DND-41 (cell line): ENCODE measurements at regions not wholly inside any gene's neighbourhood (a gene's known extent, or its start where the extent isn't known, plus 50 kb on each side); places are given as distances from the start of the nearest gene placed in this dataset.
"Not testable (repeated sequence)": the region's sequence is repeated elsewhere in the genome, so short reads cannot be mapped to it uniquely, and the experiment has no call there.

Experiments used
- ATAC-seq: fragments of 200-7000 bp; cut with Tn5 transposase; 3 replicates; pipeline ENCODE4 v1.9.1; 2021; ENCODE audit warnings: low read depth; ENCODE audit not compliant: insufficient read depth
- DNase-seq: peaks from one replicate; pipeline ENCODE4 v3.0.0-alpha.2; 2020
- H2AFZ ChIP-seq: 2 replicates; pipeline ENCODE4 v1.6.0; 2012; ENCODE audit warnings: low read depth, low read length
- H3K27ac ChIP-seq: 2 replicates; pipeline ENCODE4 v1.5.1; 2012; ENCODE audit warnings: low read length, inconsistent platforms
- H3K27me3 ChIP-seq: fragments of 200-600 bp; sonication (generic); 2 replicates; pipeline ENCODE4 v1.6.0; 2012; ENCODE audit warnings: low read length, mild to moderate bottlenecking, inconsistent platforms; ENCODE audit not compliant: insufficient read depth, poor library complexity
- H3K36me3 ChIP-seq: 2 replicates; pipeline ENCODE4 v1.5.1; 2012; ENCODE audit warnings: low read length, inconsistent platforms; ENCODE audit not compliant: insufficient read depth
- H3K4me1 ChIP-seq: 2 replicates; pipeline ENCODE4 v1.5.1; 2012; ENCODE audit warnings: mild to moderate bottlenecking, low read length; ENCODE audit not compliant: insufficient read depth
- H3K4me2 ChIP-seq: 2 replicates; pipeline ENCODE4 v1.6.0; 2012; ENCODE audit warnings: mild to moderate bottlenecking, moderate library complexity, low read length, inconsistent platforms; ENCODE audit not compliant: insufficient read depth
- H3K4me3 ChIP-seq, 2 experiments: fragments of 200-600 bp in 1 of 2; shearing (Covaris generic) in 1 of 2; 2 replicates each; pipeline ENCODE4 v1.5.1; 2012 to 2016; ENCODE audit warnings: inconsistent platforms in 2 of 2, low read length in 2 of 2, mild to moderate bottlenecking in 2 of 2, low read depth in 1 of 2, moderate library complexity in 1 of 2
- H3K79me2 ChIP-seq: 2 replicates; pipeline ENCODE4 v1.6.0; 2012; ENCODE audit warnings: low read length, inconsistent platforms; ENCODE audit not compliant: insufficient read depth
- H3K9ac ChIP-seq: 2 replicates; pipeline ENCODE4 v1.6.0; 2012; ENCODE audit warnings: low read depth, mild to moderate bottlenecking, inconsistent platforms, low read length, moderate library complexity
- H3K9me3 ChIP-seq: 2 replicates; pipeline ENCODE4 v1.5.1; 2012; ENCODE audit warnings: low read length, moderate library complexity, mild to moderate bottlenecking, inconsistent platforms; ENCODE audit not compliant: insufficient read depth, severe bottlenecking
- H4K20me1 ChIP-seq: 2 replicates; pipeline ENCODE4 v1.6.0; 2012; ENCODE audit warnings: low read length; ENCODE audit not compliant: insufficient read depth
- EZH2 ChIP-seq: IDR thresholded peaks from 3 replicates; pipeline ENCODE4 v1.6.1; 2012; ENCODE audit warnings: borderline replicate concordance, low read depth, mild to moderate bottlenecking, moderate library complexity, low read length, inconsistent platforms; ENCODE audit not compliant: severe bottlenecking
- TF ChIP-seq, protein P1 (sequence below): IDR thresholded peaks from 2 replicates; pipeline ENCODE4 v1.5.1; 2012; ENCODE audit warnings: borderline replicate concordance, low read length, moderate library complexity, mild to moderate bottlenecking; ENCODE audit not compliant: poor library complexity, severe bottlenecking; ENCODE audit errors: extremely low read depth

DNA sequence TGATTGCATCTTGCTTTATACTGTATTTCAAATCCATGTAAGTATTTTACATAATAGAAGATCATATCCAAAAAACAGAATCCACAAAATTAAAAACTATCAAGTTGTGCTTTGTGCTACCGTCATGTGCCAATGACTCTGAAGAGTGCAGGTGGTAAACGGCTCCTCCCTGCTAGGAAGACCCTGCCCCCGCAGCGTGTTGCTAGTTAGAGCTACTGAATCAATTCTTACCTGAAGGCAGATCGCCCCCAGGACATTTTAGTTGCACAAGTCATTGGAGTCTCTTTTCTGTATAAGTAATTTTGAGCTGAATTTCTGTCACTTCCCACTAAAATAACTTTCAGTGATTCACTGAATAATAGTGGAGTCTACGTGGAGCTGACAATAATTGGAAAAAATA lies 599.5 kb upstream of the ZFP42 start:
- no peaks in the 10 kb centered on the region for H3K27me3 ChIP-seq
- H3K4me2 ChIP-seq: no peak overlapping the region
- no peak for ATAC-seq
- no peak for DNase-seq
- no peak for TF ChIP-seq EZH2
- TF ChIP-seq, protein P1, sequence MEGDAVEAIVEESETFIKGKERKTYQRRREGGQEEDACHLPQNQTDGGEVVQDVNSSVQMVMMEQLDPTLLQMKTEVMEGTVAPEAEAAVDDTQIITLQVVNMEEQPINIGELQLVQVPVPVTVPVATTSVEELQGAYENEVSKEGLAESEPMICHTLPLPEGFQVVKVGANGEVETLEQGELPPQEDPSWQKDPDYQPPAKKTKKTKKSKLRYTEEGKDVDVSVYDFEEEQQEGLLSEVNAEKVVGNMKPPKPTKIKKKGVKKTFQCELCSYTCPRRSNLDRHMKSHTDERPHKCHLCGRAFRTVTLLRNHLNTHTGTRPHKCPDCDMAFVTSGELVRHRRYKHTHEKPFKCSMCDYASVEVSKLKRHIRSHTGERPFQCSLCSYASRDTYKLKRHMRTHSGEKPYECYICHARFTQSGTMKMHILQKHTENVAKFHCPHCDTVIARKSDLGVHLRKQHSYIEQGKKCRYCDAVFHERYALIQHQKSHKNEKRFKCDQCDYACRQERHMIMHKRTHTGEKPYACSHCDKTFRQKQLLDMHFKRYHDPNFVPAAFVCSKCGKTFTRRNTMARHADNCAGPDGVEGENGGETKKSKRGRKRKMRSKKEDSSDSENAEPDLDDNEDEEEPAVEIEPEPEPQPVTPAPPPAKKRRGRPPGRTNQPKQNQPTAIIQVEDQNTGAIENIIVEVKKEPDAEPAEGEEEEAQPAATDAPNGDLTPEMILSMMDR: no peak
- no peak overlapping the region for H2AFZ ChIP-seq
- no peak overlapping the region for H3K4me3 ChIP-seq
- H3K79me2 ChIP-seq: no peaks in the 10 kb centered on the region
- no peak overlapping the region for H3K27ac ChIP-seq
- no peak overlapping the region for H3K9ac ChIP-seq
- no peaks in the 10 kb centered on the region for H4K20me1 ChIP-seq
- no peaks in the 10 kb centered on the region for H3K4me1 ChIP-seq
- no peaks in the 10 kb centered on the region for H3K36me3 ChIP-seq
- H3K9me3 ChIP-seq: no peaks in the 10 kb centered on the region

DNA sequence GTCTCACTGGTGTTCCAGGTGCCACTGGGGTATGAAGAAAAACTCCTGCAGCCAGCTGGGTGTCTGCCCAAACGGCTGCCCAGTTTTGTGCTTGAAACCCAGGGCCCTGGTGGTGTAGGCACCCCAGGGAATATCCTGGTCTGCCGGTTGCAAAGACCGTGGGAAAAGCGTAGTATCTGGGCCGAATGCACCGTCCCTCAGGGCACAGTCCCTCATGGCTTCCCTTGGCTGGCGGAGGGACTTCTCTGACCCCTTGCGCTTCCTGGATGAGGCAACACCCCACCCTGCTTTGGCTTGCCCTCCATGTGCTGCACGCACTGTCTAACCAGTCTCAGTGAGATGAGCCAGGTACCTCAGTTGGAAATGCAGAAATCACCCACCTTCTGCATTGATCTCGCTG lies 587.1 kb upstream of the ZFP42 start:
- not testable (repeated sequence) for ATAC-seq, H3K27me3 ChIP-seq, H3K4me3 ChIP-seq, H3K36me3 ChIP-seq, H3K4me2 ChIP-seq, H2AFZ ChIP-seq, H3K27ac ChIP-seq, H3K4me1 ChIP-seq, H3K9me3 ChIP-seq, H4K20me1 ChIP-seq, DNase-seq, H3K79me2 ChIP-seq, H3K9ac ChIP-seq

GRCh38 chr4:187413564-187414358 lies 581.8 kb upstream of the ZFP42 start:
- Histone ChIP-seq H3K9me3 (no peaks in the 10 kb centered on the region), H3K4me3 (no peak overlapping the region), H3K4me1 (no peaks in the 10 kb centered on the region), H3K27me3 (no peaks in the 10 kb centered on the region), H3K9ac (no peak overlapping the region), H3K79me2 (no peaks in the 10 kb centered on the region), H4K20me1 (no peaks in the 10 kb centered on the region), H3K36me3 (no peaks in the 10 kb centered on the region), H3K4me2 (no peak overlapping the region), H2AFZ (no peak overlapping the region), H3K27ac (no peak overlapping the region)
- TF ChIP-seq, protein P1: no peak
- no peak for TF ChIP-seq EZH2
- no peak for DNase-seq
- ATAC-seq: no peak

GRCh38 chr4:187414716-187415115 lies 580.9 kb upstream of the ZFP42 start:
- H3K36me3 ChIP-seq: no peaks in the 10 kb centered on the region
- ATAC-seq: no peak
- no peak for DNase-seq
- H2AFZ ChIP-seq: no peak overlapping the region
- no peaks in the 10 kb centered on the region for H4K20me1 ChIP-seq
- H3K27me3 ChIP-seq: no peaks in the 10 kb centered on the region
- H3K4me1 ChIP-seq: no peaks in the 10 kb centered on the region
- no peak overlapping the region for H3K4me3 ChIP-seq
- H3K79me2 ChIP-seq: no peaks in the 10 kb centered on the region
- no peak overlapping the region for H3K9ac ChIP-seq
- H3K4me2 ChIP-seq: no peak overlapping the region
- TF ChIP-seq EZH2: no peak
- TF ChIP-seq, protein P1: no peak
- no peaks in the 10 kb centered on the region for H3K9me3 ChIP-seq
- H3K27ac ChIP-seq: no peak overlapping the region
